ENCODE measurements at regions not wholly inside any gene's neighbourhood (a gene's known extent, or its start where the extent isn't known, plus 50 kb on each side); places are given as distances from the start of the nearest gene placed in this dataset.

DNA sequence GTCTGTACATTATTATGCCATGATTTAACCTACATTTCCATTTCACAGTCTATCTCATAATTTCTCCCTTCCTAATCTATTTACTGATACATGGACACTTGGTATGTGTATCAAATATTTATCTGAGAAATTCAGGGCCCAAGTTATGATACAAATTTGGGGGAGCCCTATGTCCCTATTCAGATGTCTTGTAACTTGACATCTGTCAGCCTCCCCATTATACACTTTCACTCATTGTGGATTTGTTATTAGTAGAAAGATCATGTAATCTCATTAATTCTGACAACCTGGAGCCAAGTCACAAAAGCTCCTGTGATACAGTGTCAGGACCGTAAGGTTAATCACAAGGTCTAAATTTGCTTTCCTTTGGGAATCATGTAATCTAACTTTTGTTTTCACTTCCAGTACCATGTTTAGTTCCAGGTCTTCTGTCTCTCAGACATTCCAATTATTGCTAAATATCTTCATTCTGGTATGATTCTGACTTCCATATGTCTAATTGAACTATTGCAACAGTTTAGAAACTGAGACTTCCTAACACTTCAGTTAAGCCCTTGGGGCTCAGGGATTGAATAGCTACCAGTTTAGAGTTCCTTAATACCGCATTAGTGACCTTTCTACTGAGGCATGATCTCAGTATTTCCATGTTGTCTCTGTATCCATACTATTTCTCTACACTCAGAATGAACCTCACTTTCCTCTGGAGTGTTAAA lies 182.9 kb upstream of the NUDT12 start:
- Mint-ChIP-seq H3K36me3 (ENCODE audit: insufficient read depth in 1 of 3, low read depth in 3 of 3) (no peaks in the 10 kb centered on the region), H3K4me3 (no peak overlapping the region), H3K27ac (no peak overlapping the region), H3K4me1 (no peaks in the 10 kb centered on the region), H3K27me3 (ENCODE audit: low read depth) (no peaks in the 10 kb centered on the region), H3K9me3 (no peaks in the 10 kb centered on the region)
- Histone ChIP-seq H3K14ac (ENCODE audit: insufficient read depth, low read length) (no peak overlapping the region), H4K20me1 (ENCODE audit: control insufficient read depth, insufficient read depth, insufficient read length) (no peaks in the 10 kb centered on the region), H3K9ac (ENCODE audit: extremely low read depth, insufficient read length, low read length) (no peak overlapping the region), H3K23ac (ENCODE audit: insufficient read length, low read depth, low read length) (no peak overlapping the region), H3K23me2 (ENCODE audit: insufficient read length, low read depth, low read length, poor library complexity, severe bottlenecking) (no peaks in the 10 kb centered on the region), H4K91ac (ENCODE audit: insufficient read length, low read depth, low read length) (no peak overlapping the region), H3K79me2 (ENCODE audit: insufficient read depth, low read length) (no peaks in the 10 kb centered on the region), H3K79me1 (ENCODE audit: insufficient read depth, low read depth, low read length, poor library complexity, severe bottlenecking) (no peaks in the 10 kb centered on the region), H3K9me3 (ENCODE audit: control insufficient read depth, low read depth, low read length) (no peaks in the 10 kb centered on the region), H2AFZ (ENCODE audit: low read length) (no peak overlapping the region), H2AK5ac (ENCODE audit: insufficient read length, low read length) (no peak overlapping the region), H3T11ph (ENCODE audit: low read length) (no peak overlapping the region), H3K27me3 (ENCODE audit: insufficient read depth, low read length) (no peaks in the 10 kb centered on the region), H3K4me2 (ENCODE audit: insufficient read depth, insufficient read length, low read length) (no peak overlapping the region), H4K5ac (ENCODE audit: insufficient read length, low read depth, low read length) (no peak overlapping the region), H2BK15ac (ENCODE audit: low read depth, low read length) (no peak overlapping the region), H3K4me1 (ENCODE audit: insufficient read depth, low read length) (no peaks in the 10 kb centered on the region), H3K4ac (ENCODE audit: low read depth, low read length) (no peak overlapping the region), H2BK5ac (ENCODE audit: insufficient read length, low read length) (no peak overlapping the region), H4K8ac (replicated peaks; ENCODE audit: insufficient read length, low read depth, low read length) (no peak overlapping the region), H2BK120ac (ENCODE audit: low read depth, low read length, poor library complexity, severe bottlenecking) (no peak overlapping the region), H3K27ac (ENCODE audit: insufficient read length, low read depth, low read length) (no peak overlapping the region), H2BK12ac (ENCODE audit: insufficient read length, low read depth, low read length) (no peak overlapping the region), H3K18ac (ENCODE audit: insufficient read length, low read depth, low read length) (no peak overlapping the region), H3K56ac (ENCODE audit: insufficient read length, low read depth, low read length) (no peak overlapping the region), H2BK20ac (ENCODE audit: low read depth, low read length, poor library complexity, severe bottlenecking) (no peak overlapping the region)
- TF ChIP-seq, protein P1, sequence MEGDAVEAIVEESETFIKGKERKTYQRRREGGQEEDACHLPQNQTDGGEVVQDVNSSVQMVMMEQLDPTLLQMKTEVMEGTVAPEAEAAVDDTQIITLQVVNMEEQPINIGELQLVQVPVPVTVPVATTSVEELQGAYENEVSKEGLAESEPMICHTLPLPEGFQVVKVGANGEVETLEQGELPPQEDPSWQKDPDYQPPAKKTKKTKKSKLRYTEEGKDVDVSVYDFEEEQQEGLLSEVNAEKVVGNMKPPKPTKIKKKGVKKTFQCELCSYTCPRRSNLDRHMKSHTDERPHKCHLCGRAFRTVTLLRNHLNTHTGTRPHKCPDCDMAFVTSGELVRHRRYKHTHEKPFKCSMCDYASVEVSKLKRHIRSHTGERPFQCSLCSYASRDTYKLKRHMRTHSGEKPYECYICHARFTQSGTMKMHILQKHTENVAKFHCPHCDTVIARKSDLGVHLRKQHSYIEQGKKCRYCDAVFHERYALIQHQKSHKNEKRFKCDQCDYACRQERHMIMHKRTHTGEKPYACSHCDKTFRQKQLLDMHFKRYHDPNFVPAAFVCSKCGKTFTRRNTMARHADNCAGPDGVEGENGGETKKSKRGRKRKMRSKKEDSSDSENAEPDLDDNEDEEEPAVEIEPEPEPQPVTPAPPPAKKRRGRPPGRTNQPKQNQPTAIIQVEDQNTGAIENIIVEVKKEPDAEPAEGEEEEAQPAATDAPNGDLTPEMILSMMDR (conservative IDR thresholded peaks at IDR 0.05), result no peak
- no peak for DNase-seq
- no CpG with 5 or more reads among the region's 2 CpGs for WGBS (ENCODE audit: extremely low coverage, insufficient read length, low lambda C conversion rate)
